ENCODE measurements at regions not wholly inside any gene's neighbourhood (a gene's known extent, or its start where the extent isn't known, plus 50 kb on each side); places are given as distances from the start of the nearest gene placed in this dataset.

DNA sequence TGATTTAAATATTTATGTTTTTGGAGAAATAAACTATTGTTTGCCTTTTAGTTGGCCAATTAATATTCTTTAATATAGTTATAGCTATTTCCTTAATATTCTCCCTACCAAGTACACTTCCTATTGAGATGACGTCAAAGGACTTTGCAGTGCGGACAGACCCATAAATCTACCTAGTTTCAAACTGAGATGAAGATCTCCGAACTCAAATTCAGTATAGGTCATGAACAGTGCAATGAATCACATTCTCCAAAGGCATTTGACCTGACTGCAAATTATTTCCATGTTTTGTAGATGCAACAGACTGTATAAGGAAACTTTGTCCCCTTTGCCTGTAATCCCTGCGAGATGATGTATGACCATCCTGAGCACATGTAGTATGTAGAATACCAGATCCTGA, 342.6 kb upstream of the FIGN start:
- DNase-seq, result no peak

DNA sequence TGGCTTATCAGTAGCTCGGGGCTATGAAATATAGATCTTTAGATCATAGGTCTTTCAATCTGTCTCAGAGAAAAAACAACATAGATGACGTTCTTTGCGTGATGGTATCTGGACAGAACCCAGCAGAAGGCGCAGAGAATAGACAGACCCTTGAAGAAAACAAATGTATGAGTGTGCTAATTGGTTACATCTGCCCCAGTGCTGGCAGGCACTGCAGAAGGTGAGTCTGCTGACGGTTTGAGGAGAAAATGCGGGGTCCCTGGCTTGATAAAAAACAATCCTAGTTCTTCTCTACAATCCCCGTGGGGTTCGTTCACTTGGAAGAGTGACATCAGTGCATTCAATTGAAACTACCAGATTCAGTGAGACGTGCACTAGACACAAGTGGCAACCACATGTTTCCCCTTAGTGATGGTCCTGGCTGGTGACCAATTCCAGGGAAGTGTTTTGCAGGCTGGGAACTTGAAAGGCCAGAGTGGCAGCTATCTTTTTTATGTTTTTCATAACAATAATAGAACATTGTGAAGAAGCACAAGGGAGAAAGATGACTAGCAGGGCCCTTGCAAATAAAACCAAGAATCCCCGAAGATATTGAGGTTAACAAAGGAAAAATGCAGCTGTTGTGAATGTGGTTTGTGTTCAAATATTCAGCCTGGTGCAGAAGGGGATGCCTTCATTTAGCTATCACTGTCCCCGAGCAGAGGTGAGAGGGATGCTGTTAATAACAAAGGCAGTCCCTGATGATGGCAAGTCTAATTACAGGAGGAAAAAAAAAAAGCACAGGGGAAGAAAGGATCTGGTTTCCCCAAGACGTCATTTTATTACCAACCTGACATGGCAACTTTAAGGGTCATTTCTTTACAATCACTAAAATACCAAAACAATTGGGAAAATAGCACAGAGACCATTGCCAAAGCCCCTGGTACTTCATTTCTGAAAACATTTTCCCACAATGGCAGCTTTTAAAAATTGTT, 337.6 kb upstream of the FIGN start:
- no peak for DNase-seq

DNA sequence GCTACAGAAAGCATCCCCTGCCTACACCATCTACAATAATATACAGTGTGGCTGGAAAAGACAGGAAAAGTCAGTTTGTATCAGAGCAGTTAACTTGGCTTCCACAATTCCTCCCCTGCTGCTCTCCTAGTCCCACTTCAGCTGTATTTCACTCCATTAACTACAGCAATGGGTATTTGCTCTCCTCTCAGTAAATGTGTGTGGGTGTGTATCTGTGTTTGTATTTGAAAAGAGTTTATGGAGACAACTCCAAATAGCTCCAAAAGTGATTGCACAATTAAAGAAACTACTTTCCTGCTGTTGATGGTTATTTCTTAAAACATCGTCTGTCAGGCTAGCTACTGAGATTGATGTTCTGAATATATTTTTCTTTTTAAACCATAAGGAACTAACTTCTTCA, 333.7 kb upstream of the FIGN start:
- no peak for DNase-seq

DNA sequence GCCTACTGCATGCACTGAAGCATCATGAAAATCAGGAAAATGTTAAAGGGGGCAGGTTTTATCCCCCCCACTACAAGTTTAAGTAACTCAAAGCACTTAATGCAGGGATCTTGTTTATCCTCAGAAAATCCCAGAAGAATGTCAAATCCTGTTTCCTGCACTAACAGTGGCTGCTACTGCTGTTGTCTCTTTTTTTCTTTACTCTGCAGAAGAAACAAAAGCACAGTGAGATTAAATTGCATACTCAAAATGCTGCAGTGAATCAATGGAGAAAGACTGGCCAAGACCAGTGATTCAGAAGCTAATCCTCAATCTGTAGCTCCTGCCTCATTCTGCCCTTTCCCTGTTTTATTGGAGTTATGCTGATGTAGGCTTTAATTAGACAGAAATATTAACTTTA, 332.3 kb upstream of the FIGN start:
- no peak for DNase-seq

DNA sequence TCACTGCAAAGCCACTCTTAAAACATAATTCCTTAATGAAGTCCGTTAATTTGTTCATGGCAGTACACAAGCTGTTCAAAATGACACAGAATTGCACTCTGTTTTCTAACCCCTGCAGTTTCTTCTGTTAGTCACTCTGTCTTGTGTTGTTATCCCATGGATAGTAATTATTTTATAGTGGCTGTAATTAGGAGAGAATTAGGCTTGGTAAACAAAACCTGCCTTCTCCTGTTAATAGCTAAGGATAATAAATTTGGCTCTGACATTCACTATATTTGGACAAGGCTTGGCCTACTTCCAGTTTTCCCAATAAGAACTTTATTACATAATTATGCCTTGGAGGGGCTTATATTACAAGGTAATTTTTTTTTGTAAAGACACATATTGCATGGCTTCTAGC, 330.3 kb upstream of the FIGN start:
- no peak for DNase-seq

DNA sequence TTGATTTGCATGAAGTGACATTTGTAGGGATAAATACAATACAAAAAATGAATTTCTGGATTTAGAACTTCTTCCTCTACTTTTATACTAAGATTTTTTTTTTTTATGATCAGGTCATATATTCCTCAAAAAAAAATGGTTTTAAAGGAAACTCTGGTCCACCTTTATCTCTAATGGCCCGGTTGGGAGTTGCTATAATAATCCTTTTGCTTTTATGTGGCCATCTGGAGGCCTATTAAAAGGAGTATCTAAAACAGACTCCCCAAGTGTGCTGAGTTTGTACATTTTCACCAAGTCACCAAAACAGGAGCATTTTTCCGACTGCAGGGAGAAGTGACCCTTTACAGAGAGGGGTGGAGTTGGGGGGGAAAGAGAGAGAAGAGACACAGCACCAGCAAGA, 329.2 kb upstream of the FIGN start:
- DNase-seq, result no peak

DNA sequence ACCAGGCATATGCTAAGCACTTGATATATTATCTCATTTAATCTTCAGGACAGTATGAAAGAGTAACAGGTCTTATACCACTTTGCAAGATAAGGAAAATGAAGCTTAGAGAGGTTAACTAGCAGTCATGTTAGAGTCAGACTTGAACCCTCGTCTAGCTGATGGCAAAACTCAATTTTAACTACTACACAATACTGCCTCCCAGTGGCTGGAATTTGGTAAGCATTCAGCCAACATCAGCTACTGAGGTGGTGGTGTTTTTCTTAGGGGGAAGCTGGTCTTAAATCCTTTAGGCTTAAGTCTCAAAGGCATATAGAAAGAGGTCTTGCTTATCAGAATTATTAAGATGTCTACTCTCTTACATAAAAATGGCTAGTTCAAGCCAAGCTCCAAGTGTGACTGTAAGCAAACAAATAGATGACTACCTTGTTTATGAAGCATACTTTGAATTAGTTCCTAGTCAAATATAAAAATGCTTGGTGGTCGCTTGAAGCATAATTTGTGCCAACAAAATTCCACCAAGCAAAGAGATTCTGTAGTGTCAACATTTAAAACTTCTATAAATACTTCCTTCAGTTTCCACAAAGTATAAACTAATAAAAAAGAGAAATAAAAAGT, 325.4 kb upstream of the FIGN start:
- no peak for DNase-seq

DNA sequence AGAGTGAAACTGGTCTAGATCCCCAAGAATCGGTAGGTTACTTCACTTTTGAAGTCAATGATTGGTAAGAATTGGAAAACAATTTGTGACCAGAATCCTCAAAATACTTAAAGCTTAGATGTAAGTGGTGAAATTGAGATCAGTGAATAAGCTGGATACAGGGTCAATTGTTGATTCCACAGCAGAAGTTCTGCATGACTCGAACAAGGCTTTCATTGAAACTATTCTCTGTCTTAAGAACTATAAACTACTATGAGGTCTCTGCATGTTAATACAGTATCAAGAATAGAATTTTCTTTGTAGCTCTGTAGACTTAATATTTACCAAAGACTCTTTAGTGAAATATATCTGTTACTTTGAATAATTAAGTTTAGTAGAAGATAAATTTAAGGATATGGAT, 324.2 kb upstream of the FIGN start:
- no peak for DNase-seq

DNA sequence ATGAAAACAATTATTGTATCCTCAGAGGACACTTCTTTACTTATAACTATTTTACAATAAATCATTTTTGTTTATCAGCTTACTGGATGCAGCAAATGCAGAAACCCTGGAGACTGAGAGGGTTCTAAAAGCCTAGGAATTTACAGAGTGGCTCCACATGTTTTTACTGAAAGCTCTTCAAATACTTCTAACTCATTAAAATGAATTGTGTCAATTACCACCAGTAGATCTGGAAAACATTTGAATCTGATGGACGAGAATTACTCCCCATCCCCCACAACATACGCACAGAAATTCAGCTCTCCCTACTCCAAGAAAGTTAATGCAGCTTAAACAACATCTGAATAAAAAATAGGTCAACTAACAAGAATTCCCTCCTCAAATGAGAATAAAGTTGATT, 319.8 kb upstream of the FIGN start:
- no peak for DNase-seq

DNA sequence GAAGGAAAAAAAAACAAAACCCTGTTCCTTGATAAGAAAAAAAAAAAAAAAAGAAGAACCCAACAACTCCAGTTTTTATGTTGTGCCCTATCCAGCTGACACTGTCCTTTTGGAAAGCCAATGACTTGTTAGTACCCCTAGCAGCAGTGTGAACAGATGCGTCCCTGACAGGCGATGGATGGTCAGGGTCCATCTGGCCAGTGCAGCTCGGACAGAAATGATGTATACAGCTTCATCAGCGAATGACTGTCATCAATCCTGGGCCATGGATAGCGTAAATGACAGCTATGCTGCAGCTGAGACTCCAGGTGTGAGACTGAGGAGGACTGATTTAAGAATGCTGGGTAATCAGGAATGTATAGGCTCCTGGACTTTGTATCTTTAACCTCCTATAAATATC, 318.8 kb upstream of the FIGN start:
- DNase-seq, result no peak

DNA sequence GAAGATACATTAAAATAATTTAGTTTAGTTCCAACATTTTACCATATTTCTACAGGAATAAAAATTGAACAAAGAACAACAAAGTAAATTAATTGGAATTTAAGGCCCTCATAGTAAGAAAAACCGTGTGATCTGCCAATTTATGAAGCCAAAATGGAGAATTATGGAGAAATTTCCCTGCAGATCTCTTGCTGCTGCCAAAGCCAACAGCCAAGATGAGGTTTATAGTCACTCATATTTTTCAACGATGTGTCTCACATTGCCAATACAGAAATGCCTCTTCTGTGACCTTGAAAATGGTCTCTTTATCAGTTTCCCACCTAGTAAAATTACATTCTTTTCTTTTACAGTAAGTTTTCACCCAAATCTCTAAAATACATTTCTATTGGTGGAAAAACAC, 317.2 kb upstream of the FIGN start:
- DNase-seq, result no peak

DNA sequence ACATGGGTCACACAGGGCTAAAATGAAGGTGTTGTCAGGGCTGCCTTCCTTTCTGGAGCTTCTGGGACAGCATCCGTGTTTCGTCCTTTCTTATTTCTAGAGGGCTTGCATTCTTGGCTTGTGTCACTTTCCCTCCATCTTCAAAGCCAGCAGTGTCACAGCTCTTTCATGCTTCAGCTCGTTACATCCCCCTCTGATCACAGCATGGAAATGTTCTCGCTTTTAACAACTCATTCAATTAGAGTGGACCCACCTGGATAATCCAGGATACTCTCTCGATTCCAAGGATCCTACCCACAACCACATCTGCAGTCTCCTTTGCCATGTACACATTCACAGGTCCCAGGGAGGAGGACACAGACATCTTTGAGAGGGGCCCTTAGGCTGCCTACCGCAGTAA, 316.2 kb upstream of the FIGN start:
- no peak for DNase-seq

DNA sequence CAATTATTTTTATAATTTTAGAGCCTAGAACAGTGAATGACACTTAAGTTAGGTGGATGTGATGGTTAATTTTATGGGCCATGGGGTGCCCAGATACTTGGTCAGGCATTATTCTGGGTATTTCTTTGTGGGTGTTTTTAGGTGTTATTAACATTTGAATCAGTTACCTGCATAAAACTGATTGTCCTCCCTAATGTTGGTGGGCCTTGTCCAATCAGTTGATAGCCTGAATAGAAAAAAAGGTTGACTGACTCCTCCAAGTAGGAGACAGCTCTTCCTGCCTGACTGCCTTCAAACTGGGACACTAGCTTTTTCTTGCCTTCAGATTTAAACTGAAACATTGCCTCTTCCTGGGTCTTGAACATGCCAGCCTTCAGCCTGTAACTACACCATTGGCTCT, 312.9 kb upstream of the FIGN start:
- no peak for DNase-seq

DNA sequence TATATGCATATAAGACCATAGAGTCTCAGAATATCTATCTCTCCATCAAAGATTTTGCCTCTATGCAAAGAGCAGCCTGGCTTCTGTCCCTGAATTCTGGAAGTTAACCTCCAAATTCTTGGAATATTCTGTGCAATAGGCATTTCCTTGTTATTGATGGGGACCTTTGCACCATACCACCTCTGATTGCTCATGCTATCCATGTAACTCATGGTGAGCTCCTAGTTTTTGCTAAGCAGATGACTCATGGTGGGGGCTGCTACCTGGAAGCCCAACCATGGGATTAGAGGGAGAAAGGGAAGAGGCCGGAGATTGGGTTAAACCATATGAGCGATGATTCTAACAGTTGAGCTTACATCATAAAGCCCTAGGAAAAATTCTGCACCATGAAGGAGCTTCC, 310.2 kb upstream of the FIGN start:
- no peak for DNase-seq

DNA sequence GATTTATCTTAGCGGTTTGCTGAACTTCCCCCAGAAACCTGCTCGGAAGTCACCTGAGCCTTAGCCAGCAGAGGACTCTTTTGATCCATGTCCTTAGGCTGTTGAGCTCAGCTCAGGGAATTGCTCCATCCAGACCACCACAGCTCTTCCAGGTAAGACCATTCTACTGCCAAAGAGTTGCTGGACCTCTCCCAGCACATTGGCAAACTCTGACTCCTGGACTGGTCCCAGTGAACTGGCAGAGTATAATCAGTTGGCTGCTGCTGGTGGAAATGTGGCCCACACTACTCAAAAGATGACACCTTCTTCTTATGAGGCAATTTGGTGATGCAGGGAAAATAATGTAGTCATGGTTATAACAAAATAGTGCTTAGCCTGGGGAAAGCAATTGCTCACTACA, 308.8 kb upstream of the FIGN start:
- DNase-seq, result no peak

DNA sequence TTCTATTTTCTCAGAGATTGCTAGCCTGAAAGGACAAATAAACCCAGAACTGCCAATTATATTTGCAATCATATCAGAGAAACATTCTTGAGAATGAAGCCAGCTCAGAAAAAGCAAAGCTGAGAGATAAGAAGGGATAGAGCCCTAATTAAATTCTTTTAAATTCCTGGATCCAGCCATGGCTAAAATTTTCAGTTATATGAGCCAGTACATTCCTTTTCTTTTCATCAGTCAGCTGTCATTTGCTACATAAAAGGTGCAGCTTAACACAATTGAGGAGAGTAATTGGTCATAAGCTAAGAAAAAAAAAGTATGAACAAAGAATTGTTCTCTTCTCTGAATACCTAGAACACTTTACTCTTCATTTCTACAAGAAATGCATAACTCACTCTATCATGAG, 303.5 kb upstream of the FIGN start:
- no peak for DNase-seq

DNA sequence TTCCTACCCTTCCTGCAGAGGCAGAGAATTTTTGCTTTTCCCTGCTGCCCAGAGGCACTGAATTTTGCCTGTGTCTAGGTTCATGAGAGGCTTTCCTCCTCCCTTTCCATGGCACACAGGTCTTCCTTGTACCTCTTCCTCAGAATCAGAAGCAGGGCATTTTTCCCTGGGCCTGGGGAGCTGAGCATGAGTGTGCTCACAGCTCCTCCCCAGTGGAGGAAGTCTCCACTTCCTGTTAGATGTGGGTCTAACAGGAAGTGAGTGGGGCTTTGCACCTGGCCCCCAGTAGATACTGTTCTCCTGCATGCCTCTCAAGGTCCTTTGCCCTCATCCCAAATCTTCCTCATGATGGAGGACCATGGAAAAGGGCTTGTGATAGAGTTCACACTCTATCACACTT, 297.2 kb upstream of the FIGN start:
- no peak for DNase-seq

DNA sequence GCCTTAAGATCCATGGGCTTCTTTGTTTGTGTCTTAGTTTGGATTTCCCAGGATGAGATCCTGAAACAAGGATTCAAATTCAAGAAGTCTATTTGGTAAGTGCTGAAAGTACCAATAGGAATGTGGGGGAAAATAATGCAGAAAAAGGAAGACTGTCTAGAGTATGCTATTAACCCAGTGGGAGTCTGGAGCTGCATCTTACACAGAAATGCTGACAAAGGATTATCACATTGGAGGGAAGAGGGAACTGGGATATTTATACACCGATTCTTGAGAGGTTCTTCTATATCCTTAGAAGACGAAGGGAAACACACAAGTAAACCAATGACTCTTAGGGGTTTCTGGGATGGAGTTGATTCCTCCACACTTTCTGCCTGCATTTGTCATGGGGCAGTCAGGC, 294.8 kb upstream of the FIGN start:
- DNase-seq, result no peak

DNA sequence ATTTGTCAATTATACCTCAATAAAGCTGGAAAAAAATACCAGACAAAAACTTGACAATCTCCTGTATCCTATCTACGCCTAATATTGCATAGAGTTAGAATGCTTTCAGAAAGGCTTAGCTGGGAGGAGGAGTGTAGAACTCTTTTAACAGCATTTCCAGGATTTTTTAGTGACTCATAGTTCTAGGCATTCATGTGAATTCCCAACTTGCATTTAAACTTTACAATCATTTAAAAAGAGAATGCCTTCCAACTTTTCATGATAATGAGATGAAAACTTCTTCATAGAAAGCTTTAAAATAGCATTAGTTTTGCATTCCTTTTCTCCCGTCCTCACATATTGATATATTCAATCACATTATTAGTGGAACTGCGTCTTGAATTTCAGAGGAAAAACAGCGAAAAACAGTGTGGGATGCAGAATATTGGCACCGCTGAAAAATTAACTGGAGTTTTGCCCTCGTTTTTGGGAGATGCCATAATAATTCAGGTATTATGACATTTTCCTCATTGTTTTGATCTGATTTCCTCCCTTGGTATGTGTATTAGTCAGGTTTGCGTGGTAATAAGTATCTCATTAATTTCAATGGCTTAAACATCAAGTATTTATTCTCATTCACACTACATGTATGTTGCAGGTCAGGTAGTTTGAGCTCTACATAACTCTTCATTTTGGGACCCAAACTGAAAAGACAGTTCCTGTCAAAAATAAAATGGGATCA, 293.2 kb upstream of the FIGN start:
- no peak for DNase-seq

DNA sequence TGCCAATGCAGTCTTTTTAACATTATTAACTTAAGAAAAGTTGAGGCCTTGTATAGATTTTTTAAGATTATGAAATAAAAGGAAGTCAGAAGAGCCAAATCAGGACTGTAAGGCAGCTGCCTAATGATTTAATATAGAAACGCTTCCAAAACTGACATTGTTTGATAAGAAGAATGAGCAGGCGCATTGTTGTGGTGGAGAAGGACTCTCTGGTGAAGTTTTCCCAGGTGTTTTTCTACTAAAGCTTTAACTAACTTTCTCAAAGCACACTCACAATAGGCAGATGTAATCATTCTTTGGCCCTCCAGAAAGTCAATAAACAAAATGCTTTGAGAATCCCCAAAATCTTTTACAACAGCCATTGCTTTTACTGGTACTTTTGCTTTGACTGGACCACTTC, 288.6 kb upstream of the FIGN start:
- no peak for DNase-seq

DNA sequence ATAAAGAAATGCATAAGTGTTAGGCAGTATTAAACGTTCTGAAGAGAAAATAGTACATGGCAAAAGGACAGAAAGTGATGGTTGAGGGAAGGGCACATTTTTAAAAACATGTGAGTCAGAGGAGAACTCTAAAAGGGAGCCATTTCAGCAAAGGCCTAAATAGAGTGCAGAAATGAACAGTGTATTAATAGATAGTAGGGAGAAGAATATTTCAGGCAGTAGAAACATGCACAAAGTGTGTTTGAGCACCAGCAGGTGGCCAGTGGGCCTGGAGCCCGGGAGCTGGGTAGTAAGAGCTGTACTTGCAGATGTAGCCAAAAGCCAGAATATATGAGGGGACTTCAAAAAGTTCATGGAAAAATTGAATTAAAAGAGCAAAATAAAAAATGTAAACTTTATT, 288.1 kb upstream of the FIGN start:
- DNase-seq, result no peak

DNA sequence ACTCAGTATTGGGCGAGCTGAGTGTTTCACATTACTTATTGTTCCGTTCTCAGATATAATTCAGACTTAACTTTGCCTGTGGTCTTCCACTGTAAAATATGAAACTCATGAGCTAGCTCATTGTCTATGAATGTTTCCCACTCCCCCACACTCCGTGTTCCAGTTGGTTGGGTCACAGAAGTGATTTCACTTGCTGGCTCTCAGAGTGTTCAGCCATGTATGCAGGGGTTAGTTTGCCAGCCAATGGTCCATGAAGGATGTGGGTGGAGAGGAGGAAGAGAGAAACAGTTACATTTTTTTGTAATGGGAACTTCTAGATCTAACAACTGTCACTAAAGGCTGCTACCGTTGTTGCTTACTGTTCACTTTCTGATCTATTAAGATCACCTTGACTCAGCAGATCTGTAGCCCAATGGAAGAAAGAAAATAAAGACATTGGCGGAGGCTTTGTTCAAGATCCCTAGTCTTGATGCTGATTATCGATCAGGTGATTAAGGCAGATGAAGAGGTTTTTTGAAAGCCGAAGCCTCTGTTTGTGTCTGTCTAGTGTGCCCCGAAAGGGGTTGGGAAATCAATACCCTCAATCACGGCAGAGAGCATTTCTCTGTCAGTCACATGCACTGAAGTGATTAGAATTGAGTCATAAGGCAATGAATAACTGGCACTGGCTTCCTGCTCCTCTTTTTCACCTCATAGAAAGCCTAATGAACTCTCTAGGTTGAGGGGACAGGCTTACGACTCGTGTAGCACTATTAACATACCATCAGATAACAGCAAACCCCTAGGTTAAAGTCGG, 279.7 kb upstream of the FIGN start:
- DNase-seq, result no peak

DNA sequence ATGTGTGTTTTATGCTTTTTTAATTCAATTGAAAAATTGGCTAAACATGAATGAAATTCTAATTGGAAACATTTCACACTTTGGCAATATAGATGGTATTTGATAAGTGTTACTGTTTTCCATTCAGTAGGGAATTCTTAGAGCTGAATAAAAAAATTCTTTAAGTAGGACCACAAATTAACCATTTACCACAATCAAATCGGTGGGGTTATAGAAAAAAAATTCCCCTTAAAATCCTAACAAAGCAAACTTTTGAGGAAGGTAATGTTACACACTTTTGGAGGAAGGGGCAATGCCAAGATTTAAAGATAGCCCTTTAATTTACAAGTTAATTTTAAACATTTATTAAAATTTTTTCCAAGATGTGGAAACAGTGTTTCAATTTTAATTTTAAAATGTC, 279.0 kb upstream of the FIGN start:
- no peak for DNase-seq
